ENCODE measurements at regions not wholly inside any gene's neighbourhood (a gene's known extent, or its start where the extent isn't known, plus 50 kb on each side); places are given as distances from the start of the nearest gene placed in this dataset.

DNA sequence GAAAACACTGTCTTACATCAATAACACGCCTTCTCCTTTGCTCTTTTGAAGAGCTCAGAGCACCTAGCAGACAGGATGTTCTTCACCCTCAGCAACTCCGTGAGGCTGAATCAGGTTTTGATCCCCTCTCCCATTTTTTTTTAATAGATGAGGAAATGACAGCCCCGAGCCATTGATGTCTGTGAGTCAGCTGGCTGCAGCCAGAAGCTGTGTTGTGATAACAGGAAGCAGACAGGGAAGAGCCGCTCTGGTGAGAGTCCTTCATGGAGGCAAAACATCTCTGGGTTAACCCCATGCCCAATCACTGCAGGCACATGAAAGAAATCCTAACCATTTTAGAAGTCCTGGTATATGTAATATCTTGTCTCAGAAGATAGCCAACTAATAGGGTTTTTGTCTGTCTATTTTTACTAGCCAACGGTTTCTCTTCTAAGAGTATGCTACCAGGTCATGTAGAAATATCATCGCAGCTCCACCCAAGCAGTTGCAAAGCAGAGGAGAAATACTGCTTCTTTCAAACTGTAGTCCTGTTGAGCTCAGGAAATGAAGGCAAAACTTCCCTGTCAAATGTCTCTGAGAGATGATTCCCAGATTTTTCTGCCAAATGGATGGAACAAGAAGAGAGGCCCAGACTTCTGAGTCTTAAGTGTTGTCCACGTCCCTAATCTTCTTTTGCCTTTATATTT is 568.9 kb downstream of the CCDC171 start:
- H3K36me3 Mint-ChIP-seq (ENCODE audit: low read depth), result no peaks in the 10 kb centered on the region
- no peaks in the 10 kb centered on the region for H3K9me3 Mint-ChIP-seq
- no peaks in the 10 kb centered on the region for H3K27me3 Mint-ChIP-seq (ENCODE audit: low read depth)
- no peak overlapping the region for H3K27ac Mint-ChIP-seq
- H3K4me3 Mint-ChIP-seq, result no peak overlapping the region
- no peaks in the 10 kb centered on the region for H3K4me1 Mint-ChIP-seq (ENCODE audit: low read depth)

DNA sequence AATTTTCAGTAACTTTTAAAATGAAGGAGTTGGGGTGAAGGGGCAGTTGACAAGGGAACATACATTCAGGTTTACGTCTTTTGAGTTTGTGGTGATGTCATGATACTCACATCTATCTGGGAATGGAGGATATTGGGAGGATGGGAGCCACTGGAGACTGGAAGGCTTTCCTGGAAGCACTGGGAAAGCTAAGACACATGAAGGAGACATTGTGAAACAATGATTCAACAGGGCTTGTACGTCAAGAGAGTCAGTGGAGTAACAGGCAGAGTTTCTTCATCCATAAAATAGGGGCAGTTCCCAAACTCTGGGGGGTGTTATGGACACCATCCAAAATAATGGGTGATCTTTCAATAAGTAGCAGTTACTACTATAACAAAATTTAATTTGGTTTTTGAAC is 572.8 kb downstream of the CCDC171 start:
- no peaks in the 10 kb centered on the region for H3K27me3 Mint-ChIP-seq (ENCODE audit: low read depth)
- H3K4me1 Mint-ChIP-seq (ENCODE audit: low read depth), result no peaks in the 10 kb centered on the region
- H3K4me3 Mint-ChIP-seq, result no peak overlapping the region
- H3K27ac Mint-ChIP-seq, result no peak overlapping the region
- H3K9me3 Mint-ChIP-seq, result no peaks in the 10 kb centered on the region
- no peaks in the 10 kb centered on the region for H3K36me3 Mint-ChIP-seq (ENCODE audit: low read depth)

DNA sequence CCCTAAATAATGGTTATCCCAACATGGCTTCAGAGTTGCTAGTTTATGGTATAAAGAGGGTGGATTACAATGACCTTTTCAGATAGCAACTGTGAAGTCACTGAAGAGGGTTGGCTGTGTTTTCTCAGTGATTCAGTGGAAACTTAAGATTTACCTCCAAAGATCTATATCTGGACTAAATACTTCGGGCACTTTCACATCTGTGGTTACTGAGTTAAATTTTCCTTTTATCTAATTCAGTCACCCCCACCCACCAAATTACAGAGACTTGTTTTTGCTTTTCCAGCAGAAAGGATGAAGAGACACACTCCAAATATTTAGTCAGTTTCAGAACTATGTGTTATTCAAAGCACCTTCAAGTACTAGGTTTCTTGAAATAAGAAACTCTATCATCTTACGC is 573.2 kb downstream of the CCDC171 start:
- Mint-ChIP-seq H3K9me3 (no peaks in the 10 kb centered on the region), H3K27me3 (ENCODE audit: low read depth) (no peaks in the 10 kb centered on the region), H3K4me3 (no peak overlapping the region), H3K36me3 (ENCODE audit: low read depth) (no peaks in the 10 kb centered on the region), H3K4me1 (ENCODE audit: low read depth) (no peaks in the 10 kb centered on the region), H3K27ac (no peak overlapping the region)

DNA sequence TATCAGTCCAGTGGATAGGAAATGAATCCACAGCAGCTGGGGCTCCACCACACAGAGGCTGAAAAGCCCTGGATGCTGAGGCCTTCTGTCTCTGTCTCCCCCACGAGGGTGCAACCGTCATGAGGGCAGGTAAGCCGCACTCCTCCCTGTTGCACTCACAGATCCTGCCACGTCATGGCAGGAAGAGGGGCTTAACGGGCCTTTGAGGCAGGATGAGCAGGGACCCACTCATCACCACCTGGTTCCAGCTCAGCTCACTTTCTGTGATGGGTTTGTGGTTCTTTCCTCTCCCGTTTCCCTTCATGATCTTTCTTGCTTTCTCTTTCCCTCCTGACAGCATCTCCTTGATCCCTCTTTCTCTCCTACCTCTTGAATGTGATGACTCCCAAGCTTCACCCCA is 575.2 kb downstream of the CCDC171 start:
- no peak overlapping the region for H3K27ac Mint-ChIP-seq
- H3K9me3 Mint-ChIP-seq, result no peaks in the 10 kb centered on the region
- H3K4me3 Mint-ChIP-seq, result no peak overlapping the region
- H3K36me3 Mint-ChIP-seq (ENCODE audit: low read depth), result no peaks in the 10 kb centered on the region
- H3K27me3 Mint-ChIP-seq (ENCODE audit: low read depth), result no peaks in the 10 kb centered on the region
- no peaks in the 10 kb centered on the region for H3K4me1 Mint-ChIP-seq (ENCODE audit: low read depth)

DNA sequence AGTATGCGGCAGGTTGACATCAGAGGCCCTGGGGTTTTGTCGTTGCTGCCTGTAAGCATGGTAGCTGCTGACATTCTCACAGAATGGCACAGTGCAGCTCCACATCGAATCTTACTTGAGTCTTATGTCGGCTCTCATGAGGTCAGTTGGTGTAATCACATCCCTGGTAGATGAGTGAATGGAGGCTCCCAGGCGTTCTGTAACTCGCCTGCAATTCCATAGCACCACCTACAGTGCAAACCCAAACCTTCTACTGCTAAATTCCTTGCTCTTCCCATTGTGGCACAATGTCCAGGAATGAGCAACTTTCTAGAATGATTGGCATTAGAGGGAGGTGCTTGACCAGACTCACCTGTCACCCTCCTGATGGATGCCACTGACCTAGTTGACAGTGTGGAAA is 578.4 kb downstream of the CCDC171 start:
- no peaks in the 10 kb centered on the region for H3K27me3 Mint-ChIP-seq (ENCODE audit: low read depth)
- H3K27ac Mint-ChIP-seq, result no peak overlapping the region
- no peak overlapping the region for H3K4me3 Mint-ChIP-seq
- no peaks in the 10 kb centered on the region for H3K9me3 Mint-ChIP-seq
- H3K36me3 Mint-ChIP-seq (ENCODE audit: low read depth), result no peaks in the 10 kb centered on the region
- peaks cover 4% of the 10 kb centered on the region for H3K4me1 Mint-ChIP-seq (ENCODE audit: low read depth)

DNA sequence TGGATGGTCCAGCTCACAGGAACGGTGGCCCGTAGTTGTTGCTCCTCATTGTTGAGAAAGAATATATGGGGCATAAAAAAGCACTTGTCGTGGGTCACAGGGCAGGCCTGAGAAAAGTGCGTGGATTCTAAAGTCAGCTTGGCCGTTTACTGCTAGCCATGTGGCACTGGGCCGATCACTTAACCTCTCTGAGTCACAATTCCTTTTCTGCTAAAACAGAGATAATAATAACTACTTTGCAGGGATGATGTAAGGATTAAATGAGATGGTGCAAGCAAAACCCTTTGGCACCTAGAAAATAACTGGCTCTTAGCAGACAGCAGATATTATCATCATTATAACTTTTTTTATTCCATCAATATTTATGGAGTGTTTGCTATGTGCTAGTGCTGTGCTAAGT is 579.7 kb downstream of the CCDC171 start:
- Mint-ChIP-seq H3K9me3 (no peaks in the 10 kb centered on the region), H3K27ac (no peak overlapping the region), H3K27me3 (ENCODE audit: low read depth) (no peaks in the 10 kb centered on the region), H3K4me3 (no peak overlapping the region), H3K4me1 (ENCODE audit: low read depth) (peaks cover 4% of the 10 kb centered on the region), H3K36me3 (ENCODE audit: low read depth) (no peaks in the 10 kb centered on the region)

DNA sequence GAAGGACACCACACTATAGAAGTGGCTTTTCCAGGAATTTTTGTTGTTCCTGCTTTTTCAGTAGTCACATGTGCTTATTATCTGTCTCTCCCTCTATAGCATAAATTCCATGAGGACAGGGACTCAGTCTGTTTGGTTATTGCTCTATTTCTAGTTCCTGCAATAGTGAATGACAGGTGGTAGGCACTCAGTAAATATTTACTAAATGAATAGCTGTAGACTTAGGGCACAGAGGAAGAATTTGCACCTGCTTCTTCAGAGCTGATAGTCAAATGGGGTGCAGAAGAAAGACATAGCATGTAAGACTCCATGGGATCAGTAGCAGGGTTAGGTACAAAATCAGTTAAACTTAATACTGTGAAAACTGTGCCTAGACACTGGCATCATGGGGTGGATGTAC is 580.2 kb downstream of the CCDC171 start:
- Mint-ChIP-seq H3K4me3 (no peak overlapping the region), H3K9me3 (no peaks in the 10 kb centered on the region), H3K27me3 (ENCODE audit: low read depth) (no peaks in the 10 kb centered on the region), H3K36me3 (ENCODE audit: low read depth) (no peaks in the 10 kb centered on the region), H3K27ac (no peak overlapping the region), H3K4me1 (ENCODE audit: low read depth) (peaks cover 4% of the 10 kb centered on the region)

DNA sequence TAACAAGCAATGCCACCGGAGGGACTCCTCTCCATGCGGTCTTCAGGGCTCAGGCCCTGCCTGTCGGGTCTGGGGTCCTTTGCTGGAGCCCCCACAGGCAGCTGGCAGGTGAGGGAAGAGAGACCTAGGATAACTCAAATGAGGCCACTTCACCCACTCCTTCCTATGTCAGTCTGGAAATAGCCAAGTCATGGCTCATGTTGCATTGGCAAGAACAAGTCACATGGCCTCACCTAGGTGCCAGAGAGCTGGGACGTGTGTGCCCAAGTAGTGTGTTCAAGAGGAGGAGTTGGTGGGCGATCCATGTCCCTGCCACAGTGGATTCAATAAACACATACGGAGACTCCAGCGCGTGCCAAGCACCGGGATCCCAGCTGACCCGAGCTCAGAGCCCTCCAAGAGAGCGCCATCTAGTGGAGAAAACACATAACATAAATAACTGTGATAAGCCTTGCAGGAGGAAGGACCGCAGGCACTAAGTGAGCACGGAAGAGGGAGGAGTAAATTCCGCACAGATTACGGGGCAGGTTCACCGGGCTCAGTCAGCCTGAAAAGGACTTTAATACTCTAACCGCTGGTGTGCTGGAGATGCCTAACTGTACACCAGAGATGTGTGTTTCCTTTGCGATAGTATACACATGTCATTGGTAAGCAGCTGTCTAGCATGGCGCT is 580.8 kb downstream of the CCDC171 start:
- Mint-ChIP-seq H3K4me1 (ENCODE audit: low read depth) (peaks cover 4% of the 10 kb centered on the region), H3K4me3 (no peak overlapping the region)

DNA sequence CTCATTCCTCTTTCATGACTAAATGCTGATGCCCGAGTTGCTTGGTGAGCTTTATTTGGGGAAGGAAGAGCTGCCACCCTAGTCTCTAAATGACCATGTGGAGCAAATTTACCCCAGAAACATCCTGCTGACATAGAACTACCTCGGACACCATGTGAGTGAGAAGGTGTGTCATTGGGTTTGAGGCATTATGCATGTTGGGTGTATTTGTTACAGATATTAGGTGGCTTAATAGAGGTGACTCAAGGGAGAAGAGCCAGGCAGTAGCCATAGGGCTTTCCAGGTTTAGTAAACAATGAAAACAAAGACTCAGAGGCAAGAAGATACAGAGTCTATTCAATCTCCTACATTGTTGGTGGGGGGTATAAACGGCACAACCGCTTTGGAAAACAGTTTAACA is 581.5 kb downstream of the CCDC171 start:
- no peak overlapping the region for H3K27ac Mint-ChIP-seq
- peaks cover 4% of the 10 kb centered on the region for H3K4me1 Mint-ChIP-seq (ENCODE audit: low read depth)
- no peaks in the 10 kb centered on the region for H3K9me3 Mint-ChIP-seq
- H3K27me3 Mint-ChIP-seq (ENCODE audit: low read depth), result no peaks in the 10 kb centered on the region
- no peaks in the 10 kb centered on the region for H3K36me3 Mint-ChIP-seq (ENCODE audit: low read depth)
- no peak overlapping the region for H3K4me3 Mint-ChIP-seq

More for the DNA sequence above, 580.8 kb downstream of the CCDC171 start:
- Mint-ChIP-seq H3K9me3 (no peaks in the 10 kb centered on the region), H3K36me3 (ENCODE audit: low read depth) (no peaks in the 10 kb centered on the region), H3K27ac (no peak overlapping the region), H3K27me3 (ENCODE audit: low read depth) (no peaks in the 10 kb centered on the region)

DNA sequence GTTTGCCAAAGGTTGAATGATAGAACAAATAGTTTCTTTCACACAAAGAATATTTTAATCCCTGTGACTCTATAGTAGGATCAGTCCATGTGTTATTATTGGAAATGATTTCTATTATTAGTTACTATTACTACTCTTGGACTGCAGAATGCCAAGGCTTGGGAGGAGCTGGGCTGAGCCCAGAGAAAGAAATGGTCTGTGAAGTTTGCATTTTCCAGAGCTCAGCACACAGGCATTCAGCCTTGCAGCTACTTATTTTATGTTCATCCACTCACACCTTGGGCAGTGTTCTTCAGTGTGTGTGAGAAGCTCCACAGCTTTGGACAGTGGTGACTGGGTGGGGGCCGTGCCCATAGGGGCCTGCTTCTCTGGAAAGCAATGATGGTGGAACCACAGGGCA is 583.1 kb downstream of the CCDC171 start:
- Mint-ChIP-seq H3K36me3 (ENCODE audit: low read depth) (no peaks in the 10 kb centered on the region), H3K4me3 (no peak overlapping the region), H3K4me1 (ENCODE audit: low read depth) (peaks cover 4% of the 10 kb centered on the region), H3K27me3 (ENCODE audit: low read depth) (no peaks in the 10 kb centered on the region), H3K9me3 (no peaks in the 10 kb centered on the region), H3K27ac (no peak overlapping the region)

DNA sequence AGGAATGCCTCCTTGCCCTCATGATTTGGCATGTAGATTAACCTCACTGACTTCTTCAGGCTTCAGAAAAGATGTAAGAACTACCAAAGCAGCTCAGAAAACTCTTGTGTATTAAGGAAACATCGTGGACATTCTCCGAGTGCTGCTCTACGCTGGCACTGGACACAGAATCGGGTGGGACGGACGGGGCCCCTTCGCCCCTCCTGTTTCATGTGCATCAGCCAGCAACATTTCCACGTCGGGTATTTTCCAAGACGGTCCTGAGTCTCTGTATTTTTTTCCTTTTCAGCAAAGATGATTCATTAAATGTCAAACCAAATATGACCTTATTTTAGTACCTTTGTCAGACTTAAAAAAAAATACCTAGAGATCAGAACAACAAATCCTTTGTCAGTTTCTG is 583.6 kb downstream of the CCDC171 start:
- Mint-ChIP-seq H3K27me3 (ENCODE audit: low read depth) (no peaks in the 10 kb centered on the region), H3K9me3 (no peaks in the 10 kb centered on the region), H3K4me3 (no peak overlapping the region), H3K4me1 (ENCODE audit: low read depth) (peaks cover 4% of the 10 kb centered on the region), H3K36me3 (ENCODE audit: low read depth) (no peaks in the 10 kb centered on the region), H3K27ac (no peak overlapping the region)

DNA sequence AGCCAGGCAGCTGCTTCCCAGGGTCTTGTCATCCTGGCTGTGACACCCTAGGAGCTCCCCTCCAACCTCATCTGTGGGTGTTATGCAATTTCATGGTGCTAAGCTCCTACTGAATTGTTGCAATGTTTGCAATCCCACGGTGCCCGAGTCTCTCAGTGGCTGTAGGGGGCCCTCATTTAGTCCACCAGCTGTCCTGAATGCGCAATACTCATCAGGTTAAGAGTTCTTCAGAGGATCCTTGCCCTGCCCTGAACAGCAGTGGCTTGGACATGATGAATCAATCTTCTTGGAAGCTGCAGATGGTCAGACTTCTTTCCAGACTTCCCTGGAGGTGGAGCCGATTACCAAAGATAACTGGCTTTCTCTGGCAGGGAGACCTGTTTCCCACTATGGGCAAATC is 584.1 kb downstream of the CCDC171 start:
- no peaks in the 10 kb centered on the region for H3K36me3 Mint-ChIP-seq (ENCODE audit: low read depth)
- no peak overlapping the region for H3K4me3 Mint-ChIP-seq
- no peaks in the 10 kb centered on the region for H3K27me3 Mint-ChIP-seq (ENCODE audit: low read depth)
- peaks cover 4% of the 10 kb centered on the region for H3K4me1 Mint-ChIP-seq (ENCODE audit: low read depth)
- no peak overlapping the region for H3K27ac Mint-ChIP-seq
- H3K9me3 Mint-ChIP-seq, result no peaks in the 10 kb centered on the region

DNA sequence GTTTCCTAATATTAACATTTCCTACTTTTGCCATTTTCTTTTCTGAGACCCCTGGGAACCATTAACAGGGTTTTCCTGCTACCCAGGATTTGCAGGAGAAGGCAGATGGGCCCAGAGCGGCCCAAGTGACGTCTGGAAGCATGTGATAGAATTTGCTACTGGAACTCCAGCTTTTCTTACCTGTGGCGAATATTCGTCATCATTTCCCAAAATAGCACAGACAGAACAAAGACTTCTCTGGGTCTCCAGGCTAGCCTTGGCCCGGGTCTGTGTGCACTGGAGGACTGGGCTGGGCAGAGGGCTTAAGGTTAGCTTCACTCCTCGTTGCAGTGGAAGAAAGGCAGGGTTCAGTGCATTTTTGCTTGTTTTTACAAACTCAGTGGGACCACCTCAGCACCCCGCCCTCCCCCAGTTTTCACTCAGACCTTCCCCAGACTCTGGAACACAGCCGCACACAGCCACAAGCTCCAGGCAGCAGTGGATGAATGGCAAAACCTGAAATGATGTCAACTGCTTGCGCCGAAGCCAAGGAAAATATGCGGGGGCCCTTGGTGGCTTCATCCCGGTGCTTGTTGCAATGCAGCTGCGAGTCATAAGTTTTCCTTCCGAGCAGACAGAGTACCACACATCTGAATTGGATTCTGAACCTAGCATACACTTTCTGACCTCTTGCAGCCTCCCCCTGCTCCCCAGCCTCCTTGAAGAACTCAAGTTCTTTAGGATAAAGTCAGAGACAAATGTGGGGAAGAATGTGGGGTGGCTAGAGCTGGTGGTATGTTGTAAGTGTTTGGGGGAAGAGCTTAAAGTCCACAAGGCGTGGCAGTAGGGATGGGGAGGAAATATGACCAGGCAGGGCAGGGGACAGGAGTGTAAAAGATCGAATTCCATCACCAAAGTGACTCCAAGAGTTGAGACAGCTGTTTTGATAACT is 586.0 kb downstream of the CCDC171 start:
- no peaks in the 10 kb centered on the region for H3K27me3 Mint-ChIP-seq (ENCODE audit: low read depth)
- no peaks in the 10 kb centered on the region for H3K36me3 Mint-ChIP-seq (ENCODE audit: low read depth)
- peaks cover under 1% of the 10 kb centered on the region for H3K4me1 Mint-ChIP-seq (ENCODE audit: low read depth)
- no peak overlapping the region for H3K4me3 Mint-ChIP-seq
- H3K9me3 Mint-ChIP-seq, result no peaks in the 10 kb centered on the region
- H3K27ac Mint-ChIP-seq, result no peak overlapping the region

DNA sequence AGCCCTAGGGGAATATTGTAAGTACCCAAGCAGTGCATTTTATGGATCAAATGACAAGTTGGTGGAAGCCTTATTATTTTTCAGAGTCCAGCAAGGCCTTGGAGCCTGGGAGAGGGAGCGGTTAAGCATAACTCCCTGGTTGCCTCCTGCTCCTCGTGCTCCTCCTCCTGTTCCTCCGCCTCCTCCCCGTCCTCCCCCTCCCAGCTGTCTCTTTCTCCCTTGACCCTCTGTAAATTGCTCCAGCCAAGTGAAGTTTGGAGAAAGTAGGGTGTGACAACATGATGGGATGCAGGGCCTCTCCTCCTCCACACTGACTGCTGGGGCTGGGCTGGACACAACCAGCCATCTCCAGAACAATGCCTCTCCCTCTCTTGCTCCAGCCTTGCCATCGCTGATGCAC is 586.9 kb downstream of the CCDC171 start:
- no peaks in the 10 kb centered on the region for H3K27me3 Mint-ChIP-seq (ENCODE audit: low read depth)
- H3K4me3 Mint-ChIP-seq, result no peak overlapping the region
- H3K36me3 Mint-ChIP-seq (ENCODE audit: low read depth), result no peaks in the 10 kb centered on the region
- no peaks in the 10 kb centered on the region for H3K4me1 Mint-ChIP-seq (ENCODE audit: low read depth)
- H3K27ac Mint-ChIP-seq, result no peak overlapping the region
- no peaks in the 10 kb centered on the region for H3K9me3 Mint-ChIP-seq

DNA sequence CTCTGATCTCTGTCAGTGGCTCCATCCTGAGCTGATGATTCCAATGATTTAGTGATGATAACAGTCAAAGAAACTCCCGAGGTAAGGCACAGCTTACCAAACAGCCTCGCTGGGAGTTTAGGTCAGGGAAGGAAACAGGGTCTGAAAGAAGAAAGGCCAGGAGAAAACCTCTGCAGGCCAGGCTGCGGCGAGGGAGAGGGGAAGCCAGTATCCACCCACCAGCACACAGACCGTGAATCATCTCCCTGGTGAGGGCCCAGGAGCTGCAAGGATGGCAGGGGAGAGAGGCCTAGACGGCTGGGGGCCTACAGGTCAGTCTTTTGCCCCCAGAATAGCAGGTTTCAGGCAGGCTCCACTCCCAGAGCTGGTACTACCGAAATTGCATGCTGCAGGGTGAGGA is 590.5 kb downstream of the CCDC171 start:
- Mint-ChIP-seq H3K4me3 (no peak overlapping the region), H3K4me1 (ENCODE audit: low read depth) (no peaks in the 10 kb centered on the region), H3K27ac (no peak overlapping the region), H3K36me3 (ENCODE audit: low read depth) (no peaks in the 10 kb centered on the region), H3K27me3 (ENCODE audit: low read depth) (no peaks in the 10 kb centered on the region), H3K9me3 (no peaks in the 10 kb centered on the region)

All from T-helper 1 cell treated with Interleukin-12 subunit alpha and Interleukin-12 subunit beta and Interleukin-4 antibody, amounts not matched to agents 30 μg/mL and 1 μg/mL, for 36 hours (primary cell).